SH-SY5Y (cell line): ENCODE measurements at regions not wholly inside any gene's neighbourhood (a gene's known extent, or its start where the extent isn't known, plus 50 kb on each side); places are given as distances from the start of the nearest gene placed in this dataset.

Experiments
- GATA2 ChIP-seq: IDR thresholded peaks from 2 replicates; pipeline ENCODE4 v1.6.1; 2011; ENCODE audit warnings: mild to moderate bottlenecking, low read depth, low read length
- GATA3 ChIP-seq: IDR thresholded peaks from 2 replicates; pipeline ENCODE4 v1.6.1; 2011; ENCODE audit warnings: low read depth, mild to moderate bottlenecking, low read length, moderate library complexity

- TF ChIP-seq GATA2 (no peak), GATA3 (no peak)
Measured at GRCh38 chr18:33987206-33987605, 237.5 kb downstream of the NOL4 start.
